ENCODE measurements at regions not wholly inside any gene's neighbourhood (a gene's known extent, or its start where the extent isn't known, plus 50 kb on each side); places are given as distances from the start of the nearest gene placed in this dataset.

- TF ChIP-seq, protein P1, sequence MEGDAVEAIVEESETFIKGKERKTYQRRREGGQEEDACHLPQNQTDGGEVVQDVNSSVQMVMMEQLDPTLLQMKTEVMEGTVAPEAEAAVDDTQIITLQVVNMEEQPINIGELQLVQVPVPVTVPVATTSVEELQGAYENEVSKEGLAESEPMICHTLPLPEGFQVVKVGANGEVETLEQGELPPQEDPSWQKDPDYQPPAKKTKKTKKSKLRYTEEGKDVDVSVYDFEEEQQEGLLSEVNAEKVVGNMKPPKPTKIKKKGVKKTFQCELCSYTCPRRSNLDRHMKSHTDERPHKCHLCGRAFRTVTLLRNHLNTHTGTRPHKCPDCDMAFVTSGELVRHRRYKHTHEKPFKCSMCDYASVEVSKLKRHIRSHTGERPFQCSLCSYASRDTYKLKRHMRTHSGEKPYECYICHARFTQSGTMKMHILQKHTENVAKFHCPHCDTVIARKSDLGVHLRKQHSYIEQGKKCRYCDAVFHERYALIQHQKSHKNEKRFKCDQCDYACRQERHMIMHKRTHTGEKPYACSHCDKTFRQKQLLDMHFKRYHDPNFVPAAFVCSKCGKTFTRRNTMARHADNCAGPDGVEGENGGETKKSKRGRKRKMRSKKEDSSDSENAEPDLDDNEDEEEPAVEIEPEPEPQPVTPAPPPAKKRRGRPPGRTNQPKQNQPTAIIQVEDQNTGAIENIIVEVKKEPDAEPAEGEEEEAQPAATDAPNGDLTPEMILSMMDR (IDR thresholded peaks at IDR 0.05 in 4 of 5, conservative IDR thresholded peaks at IDR 0.05 in 1 of 5), result no peak
- TF ChIP-seq POLR2A (IDR thresholded peaks at IDR 0.05), result no peak
Observed at GRCh38 chr2:120654381-120655134, 81.1 kb upstream of the GLI2 start.
